Activated CD4-positive, alpha-beta memory T cell treated with anti-CD3 and anti-CD28 coated beads, Interleukin-2, amount 10 ng/mL, durations not matched to agents 7 days and 5 days (primary cell): ENCODE measurements at regions not wholly inside any gene's neighbourhood (a gene's known extent, or its start where the extent isn't known, plus 50 kb on each side); places are given as distances from the start of the nearest gene placed in this dataset.
"Not testable (repeated sequence)": the region's sequence is repeated elsewhere in the genome, so short reads cannot be mapped to it uniquely, and the experiment has no call there.

ENCODE experiments used
- CTCF ChIA-PET: fragments of 350-600 bp; sonication (Branson Sonifier 250); formaldehyde crosslinking; loops from one replicate; lab custom pipeline; 2021; ENCODE audit warnings: antibody characterized with exemption, inconsistent platforms; lab: Charles Lee
- POLR2A ChIA-PET: fragments of 350-600 bp; sonication (Branson Sonifier 250); formaldehyde crosslinking; loops from one replicate; lab custom pipeline; 2021; ENCODE audit warnings: antibody characterized with exemption; lab: Charles Lee
- DNase-seq: peaks from one replicate; pipeline ENCODE4 v3.0.0-alpha.2; 2020
- H3K27ac Mint-ChIP-seq: one replicate; pipeline ENCODE4 v1.8.0; 2021; ENCODE audit warnings: mild to moderate bottlenecking, mixed read lengths
- H3K27me3 Mint-ChIP-seq: one replicate; pipeline ENCODE4 v1.8.0; 2021; ENCODE audit warnings: mixed read lengths
- H3K36me3 Mint-ChIP-seq: one replicate; pipeline ENCODE4 v1.8.0; 2021; ENCODE audit warnings: low read depth, mixed read lengths
- H3K4me1 Mint-ChIP-seq: one replicate; pipeline ENCODE4 v1.8.0; 2021; ENCODE audit warnings: mixed read lengths
- H3K4me3 Mint-ChIP-seq: one replicate; pipeline ENCODE4 v1.8.0; 2021; ENCODE audit warnings: mild to moderate bottlenecking, mixed read lengths
- H3K9me3 Mint-ChIP-seq: one replicate; pipeline ENCODE4 v1.8.0; 2021; ENCODE audit warnings: mixed read lengths

- H3K27me3 Mint-ChIP-seq, H3K27ac Mint-ChIP-seq, H3K36me3 Mint-ChIP-seq, CTCF ChIA-PET, H3K4me1 Mint-ChIP-seq, DNase-seq, H3K9me3 Mint-ChIP-seq, POLR2A ChIA-PET, H3K4me3 Mint-ChIP-seq: not testable (repeated sequence)
These were observed 60.9 kb upstream of the TEX13D start for GRCh38 chrX:124271599-124271998.

GRCh38 chrX:124272370-124272982, 60.0 kb upstream of the TEX13D start:
- Mint-ChIP-seq H3K27me3 (no peaks in the 10 kb centered on the region), H3K36me3 (no peaks in the 10 kb centered on the region), H3K4me1 (no peaks in the 10 kb centered on the region), H3K4me3 (no peak overlapping the region), H3K9me3 (no peaks in the 10 kb centered on the region), H3K27ac (no peak overlapping the region)
- no peak for DNase-seq
- ChIA-PET CTCF (no interaction called here), POLR2A (no interaction called here)

- Mint-ChIP-seq H3K9me3 (no peaks in the 10 kb centered on the region), H3K4me1 (no peaks in the 10 kb centered on the region), H3K27me3 (no peaks in the 10 kb centered on the region), H3K36me3 (no peaks in the 10 kb centered on the region), H3K4me3 (no peak overlapping the region), H3K27ac (no peak overlapping the region)
- CTCF ChIA-PET = no interaction called here
- DNase-seq = no peak
- POLR2A ChIA-PET = no interaction called here
These were observed 57.9 kb upstream of the TEX13D start for GRCh38 chrX:124274438-124275181.

GRCh38 chrX:124275182-124275894, 57.1 kb upstream of the TEX13D start:
- H3K9me3 Mint-ChIP-seq = no peaks in the 10 kb centered on the region
- H3K4me3 Mint-ChIP-seq = no peak overlapping the region
- no peak overlapping the region for H3K27ac Mint-ChIP-seq
- no peaks in the 10 kb centered on the region for H3K27me3 Mint-ChIP-seq
- DNase-seq = no peak
- H3K4me1 Mint-ChIP-seq = peaks cover under 1% of the 10 kb centered on the region
- H3K36me3 Mint-ChIP-seq = no peaks in the 10 kb centered on the region
- ChIA-PET POLR2A (no interaction called here), CTCF (no interaction called here)

GRCh38 chrX:124280294-124280902, 52.1 kb upstream of the TEX13D start:
- peaks cover 14% of the 10 kb centered on the region for H3K4me1 Mint-ChIP-seq
- DNase-seq = no peak
- no peak overlapping the region for H3K27ac Mint-ChIP-seq
- H3K27me3 Mint-ChIP-seq = no peaks in the 10 kb centered on the region
- no peaks in the 10 kb centered on the region for H3K36me3 Mint-ChIP-seq
- CTCF ChIA-PET = no interaction called here
- no peak overlapping the region for H3K4me3 Mint-ChIP-seq
- H3K9me3 Mint-ChIP-seq = no peaks in the 10 kb centered on the region
- POLR2A ChIA-PET = no interaction called here

GRCh38 chrX:124282580-124282979, 49.9 kb upstream of the TEX13D start:
- H3K27ac Mint-ChIP-seq = no peak overlapping the region
- no peaks in the 10 kb centered on the region for H3K36me3 Mint-ChIP-seq
- ChIA-PET POLR2A (no interaction called here), CTCF (no interaction called here)
- no peaks in the 10 kb centered on the region for H3K27me3 Mint-ChIP-seq
- no peak for DNase-seq
- no peaks in the 10 kb centered on the region for H3K9me3 Mint-ChIP-seq
- no peak overlapping the region for H3K4me3 Mint-ChIP-seq
- peaks cover 14% of the 10 kb centered on the region for H3K4me1 Mint-ChIP-seq
